ENCODE measurements at regions not wholly inside any gene's neighbourhood (a gene's known extent, or its start where the extent isn't known, plus 50 kb on each side); places are given as distances from the start of the nearest gene placed in this dataset.

DNA sequence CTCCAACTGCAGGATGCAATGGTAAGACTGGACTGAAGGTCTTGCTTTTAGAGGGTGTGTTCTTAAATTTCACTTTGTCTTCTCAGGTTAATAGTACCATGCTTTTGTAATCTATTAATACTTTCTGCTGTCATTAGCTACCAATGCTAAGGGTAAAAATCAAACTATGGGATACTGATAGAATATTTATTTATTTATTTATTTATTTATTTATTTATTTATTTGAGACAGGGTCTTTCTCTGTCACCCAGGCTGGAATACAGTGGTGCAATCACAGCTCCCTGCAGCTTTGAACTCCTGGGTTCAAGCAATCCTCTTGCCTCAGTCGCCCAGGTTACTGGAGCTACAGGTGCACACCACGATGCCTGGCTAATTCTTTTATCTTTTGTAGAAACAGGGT, 152.1 kb downstream of the SPP2 start:
- ATAC-seq: no peak
- in situ Hi-C loops (cut with HindIII; ENCODE audit: extremely low pct_ligation_motif_present, low pct_unique_long_range_greater_than_20kb): no loop called here

DNA sequence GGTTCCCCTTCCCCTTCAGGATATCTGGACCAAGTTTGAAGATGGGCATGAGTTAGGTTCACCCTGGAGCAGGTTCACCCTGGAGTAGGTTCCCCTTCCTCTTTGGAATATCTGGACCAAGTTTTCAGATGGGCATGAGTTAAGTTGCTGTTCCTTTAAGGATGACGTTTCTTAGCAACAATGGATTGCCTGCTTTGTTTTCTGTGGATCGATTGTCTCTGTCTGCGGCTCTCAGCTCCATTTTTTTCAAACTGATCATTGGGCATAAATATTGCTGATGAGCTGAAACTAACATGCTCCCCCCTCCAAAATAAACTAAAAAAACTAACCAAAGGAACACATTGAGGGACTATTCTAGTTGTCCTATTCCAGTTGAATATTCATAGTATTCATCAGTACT, 149.5 kb downstream of the SPP2 start:
- FAIRE-seq: no peak
- intact Hi-C loops (cut with micrococcal nuclease; ENCODE audit: unreplicated experiment) (no loop called here), in situ Hi-C loops (cut with HindIII; ENCODE audit: extremely low pct_ligation_motif_present, low pct_unique_long_range_greater_than_20kb) (no loop called here)
- WGBS (ENCODE audit: low lambda C conversion rate): 0% methylated on average over 3 of the region's 3 CpGs
- Histone ChIP-seq H3K36me3 (replicated peaks in 1 of 2; ENCODE audit: control insufficient read depth in 1 of 2, insufficient read depth in 2 of 2, low read length in 2 of 2) (no peaks in the 10 kb centered on the region), H3K4me3 (replicated peaks in 1 of 3; ENCODE audit: insufficient read depth in 1 of 3, low read depth in 2 of 3, low read length in 3 of 3) (no peak overlapping the region), H3K9ac (ENCODE audit: insufficient read depth, low read depth, low read length) (no peak overlapping the region), H3K4me2 (ENCODE audit: low read depth, low read length) (no peak overlapping the region), H3K4me1 (ENCODE audit: insufficient read depth, low read length) (no peaks in the 10 kb centered on the region; the same call in 1 of the 2 replicates), H4K20me1 (ENCODE audit: insufficient read depth, low read length) (no peaks in the 10 kb centered on the region), H2AFZ (ENCODE audit: low read length) (no peak overlapping the region), H3K9me3 (ENCODE audit: low read length) (no peaks in the 10 kb centered on the region), H3K27me3 (ENCODE audit: control insufficient read depth in 1 of 2, insufficient read depth in 2 of 2, low read length in 2 of 2) (peaks cover 0 to 16% of the 10 kb centered on the region in 2 experiments; a peak in 3 of 5 replicates), H3K79me2 (ENCODE audit: insufficient read depth, low read length) (no peaks in the 10 kb centered on the region), H3K27ac (ENCODE audit: extremely low read length, insufficient read depth, low read length) (no peak overlapping the region)
- BruUV-seq (replicated peaks): no TSS peak
- POLR2A ChIA-PET: no interaction called here
- CTCF ChIA-PET (ENCODE audit: low intra/inter-chr PET ratio, low total read pairs): no interaction called here
- DNase-seq (ENCODE audit: low spot score): no peak
- no peak for ATAC-seq
- TF ChIP-seq SALL2 (CRISPR knock-in tag; IDR thresholded peaks at IDR 0.05) (no peak), ESRRA (CRISPR knock-in tag; IDR thresholded peaks at IDR 0.05; ENCODE audit: low read depth) (no peak)
- TF ChIP-seq, protein P1, sequence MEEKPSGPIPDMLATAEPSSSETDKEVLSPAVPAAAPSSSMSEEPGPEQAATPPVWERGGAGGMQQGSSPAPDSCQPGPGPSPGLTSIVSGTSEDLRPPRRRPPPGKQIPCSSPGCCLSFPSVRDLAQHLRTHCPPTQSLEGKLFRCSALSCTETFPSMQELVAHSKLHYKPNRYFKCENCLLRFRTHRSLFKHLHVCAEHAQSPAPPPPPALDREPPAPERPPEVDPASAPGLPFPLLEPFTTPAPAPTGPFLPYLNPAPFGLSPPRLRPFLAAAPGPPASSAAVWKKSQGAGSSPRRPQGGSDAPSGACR (CRISPR knock-in tag; IDR thresholded peaks at IDR 0.05): no peak
- TF ChIP-seq, protein P2, sequence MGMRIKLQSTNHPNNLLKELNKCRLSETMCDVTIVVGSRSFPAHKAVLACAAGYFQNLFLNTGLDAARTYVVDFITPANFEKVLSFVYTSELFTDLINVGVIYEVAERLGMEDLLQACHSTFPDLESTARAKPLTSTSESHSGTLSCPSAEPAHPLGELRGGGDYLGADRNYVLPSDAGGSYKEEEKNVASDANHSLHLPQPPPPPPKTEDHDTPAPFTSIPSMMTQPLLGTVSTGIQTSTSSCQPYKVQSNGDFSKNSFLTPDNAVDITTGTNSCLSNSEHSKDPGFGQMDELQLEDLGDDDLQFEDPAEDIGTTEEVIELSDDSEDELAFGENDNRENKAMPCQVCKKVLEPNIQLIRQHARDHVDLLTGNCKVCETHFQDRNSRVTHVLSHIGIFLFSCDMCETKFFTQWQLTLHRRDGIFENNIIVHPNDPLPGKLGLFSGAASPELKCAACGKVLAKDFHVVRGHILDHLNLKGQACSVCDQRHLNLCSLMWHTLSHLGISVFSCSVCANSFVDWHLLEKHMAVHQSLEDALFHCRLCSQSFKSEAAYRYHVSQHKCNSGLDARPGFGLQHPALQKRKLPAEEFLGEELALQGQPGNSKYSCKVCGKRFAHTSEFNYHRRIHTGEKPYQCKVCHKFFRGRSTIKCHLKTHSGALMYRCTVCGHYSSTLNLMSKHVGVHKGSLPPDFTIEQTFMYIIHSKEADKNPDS (CRISPR knock-in tag; IDR thresholded peaks at IDR 0.05): no peak

More for the DNA sequence above, 152.1 kb downstream of the SPP2 start:
- H3K27me3 ChIP-seq (ENCODE audit: control insufficient read depth in 1 of 2, insufficient read depth in 2 of 2, low read length in 2 of 2): peaks cover 0 to 16% of the 10 kb centered on the region in 2 experiments; a peak in 3 of 5 replicates
- no peak overlapping the region for H3K4me2 ChIP-seq (ENCODE audit: low read depth, low read length)
- POLR2A ChIA-PET: no interaction called here
- WGBS (ENCODE audit: low lambda C conversion rate): 51% methylated on average over 2 of the region's 2 CpGs
- FAIRE-seq (no peak), DNase-seq (ENCODE audit: low spot score) (no peak)
- TF ChIP-seq RFX5 (IDR thresholded peaks at IDR 0.05; ENCODE audit: low read depth, low read length) (no peak), HES4 (CRISPR knock-in tag; IDR thresholded peaks at IDR 0.05; ENCODE audit: borderline replicate concordance) (no peak), TAF1 (CRISPR knock-in tag; IDR thresholded peaks at IDR 0.05) (no peak), ZC3H4 (CRISPR knock-in tag; IDR thresholded peaks at IDR 0.05; ENCODE audit: borderline replicate concordance) (no peak)
- TF ChIP-seq, protein P3, sequence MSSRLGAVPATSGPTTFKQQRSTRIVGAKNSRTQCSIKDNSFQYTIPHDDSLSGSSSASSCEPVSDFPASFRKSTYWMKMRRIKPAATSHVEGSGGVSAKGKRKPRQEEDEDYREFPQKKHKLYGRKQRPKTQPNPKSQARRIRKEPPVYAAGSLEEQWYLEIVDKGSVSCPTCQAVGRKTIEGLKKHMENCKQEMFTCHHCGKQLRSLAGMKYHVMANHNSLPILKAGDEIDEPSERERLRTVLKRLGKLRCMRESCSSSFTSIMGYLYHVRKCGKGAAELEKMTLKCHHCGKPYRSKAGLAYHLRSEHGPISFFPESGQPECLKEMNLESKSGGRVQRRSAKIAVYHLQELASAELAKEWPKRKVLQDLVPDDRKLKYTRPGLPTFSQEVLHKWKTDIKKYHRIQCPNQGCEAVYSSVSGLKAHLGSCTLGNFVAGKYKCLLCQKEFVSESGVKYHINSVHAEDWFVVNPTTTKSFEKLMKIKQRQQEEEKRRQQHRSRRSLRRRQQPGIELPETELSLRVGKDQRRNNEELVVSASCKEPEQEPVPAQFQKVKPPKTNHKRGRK (CRISPR knock-in tag; IDR thresholded peaks at IDR 0.05): no peak
- TF ChIP-seq, protein P4, sequence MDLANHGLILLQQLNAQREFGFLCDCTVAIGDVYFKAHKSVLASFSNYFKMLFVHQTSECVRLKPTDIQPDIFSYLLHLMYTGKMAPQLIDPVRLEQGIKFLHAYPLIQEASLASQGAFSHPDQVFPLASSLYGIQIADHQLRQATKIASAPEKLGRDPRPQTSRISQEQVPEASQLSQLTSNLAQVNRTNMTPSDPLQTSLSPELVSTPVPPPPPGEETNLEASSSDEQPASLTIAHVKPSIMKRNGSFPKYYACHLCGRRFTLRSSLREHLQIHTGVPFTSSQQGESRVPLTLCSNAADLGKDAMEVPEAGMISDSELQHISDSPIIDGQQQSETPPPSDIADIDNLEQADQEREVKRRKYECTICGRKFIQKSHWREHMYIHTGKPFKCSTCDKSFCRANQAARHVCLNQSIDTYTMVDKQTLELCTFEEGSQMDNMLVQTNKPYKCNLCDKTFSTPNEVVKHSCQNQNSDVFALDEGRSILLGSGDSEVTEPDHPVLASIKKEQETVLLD (CRISPR knock-in tag; IDR thresholded peaks at IDR 0.05; ENCODE audit: low read depth): no peak
- H4K20me1 ChIP-seq (ENCODE audit: insufficient read depth, low read length): no peaks in the 10 kb centered on the region
- no peaks in the 10 kb centered on the region for H3K36me3 ChIP-seq (replicated peaks in 1 of 2; ENCODE audit: control insufficient read depth in 1 of 2, insufficient read depth in 2 of 2, low read length in 2 of 2)
- H3K79me2 ChIP-seq (ENCODE audit: insufficient read depth, low read length): no peaks in the 10 kb centered on the region
- no peaks in the 10 kb centered on the region; the same call in 1 of the 2 replicates for H3K4me1 ChIP-seq (ENCODE audit: insufficient read depth, low read length)
- no peaks in the 10 kb centered on the region for H3K9me3 ChIP-seq (ENCODE audit: low read length)
- H2AFZ ChIP-seq (ENCODE audit: low read length): no peak overlapping the region
- H3K9ac ChIP-seq (ENCODE audit: insufficient read depth, low read depth, low read length): no peak overlapping the region
- intact Hi-C loops (cut with micrococcal nuclease; ENCODE audit: unreplicated experiment): no loop called here
- no peak overlapping the region for H3K27ac ChIP-seq (ENCODE audit: extremely low read length, insufficient read depth, low read length)
- H3K4me3 ChIP-seq (replicated peaks in 1 of 3; ENCODE audit: insufficient read depth in 1 of 3, low read depth in 2 of 3, low read length in 3 of 3): no peak overlapping the region
- CTCF ChIA-PET (ENCODE audit: low intra/inter-chr PET ratio, low total read pairs): no interaction called here
- BruUV-seq (replicated peaks): no TSS peak

Measured in HepG2 (cell line).